DMS 273 (cell line): ENCODE measurements at regions not wholly inside any gene's neighbourhood (a gene's known extent, or its start where the extent isn't known, plus 50 kb on each side); places are given as distances from the start of the nearest gene placed in this dataset.
A peak's percentile ranks its signal among the peaks of the same experiment; 100 is the strongest.

Experiments used
- DNase-seq: peaks from one replicate; lab custom pipeline; 2025; ENCODE audit not compliant: unreplicated experiment; lab: John Stamatoyannopoulos, UW

GRCh38 chr10:31720546-31720945 is 208.1 kb downstream of the ARHGAP12 start:
- no peak for DNase-seq

DNA sequence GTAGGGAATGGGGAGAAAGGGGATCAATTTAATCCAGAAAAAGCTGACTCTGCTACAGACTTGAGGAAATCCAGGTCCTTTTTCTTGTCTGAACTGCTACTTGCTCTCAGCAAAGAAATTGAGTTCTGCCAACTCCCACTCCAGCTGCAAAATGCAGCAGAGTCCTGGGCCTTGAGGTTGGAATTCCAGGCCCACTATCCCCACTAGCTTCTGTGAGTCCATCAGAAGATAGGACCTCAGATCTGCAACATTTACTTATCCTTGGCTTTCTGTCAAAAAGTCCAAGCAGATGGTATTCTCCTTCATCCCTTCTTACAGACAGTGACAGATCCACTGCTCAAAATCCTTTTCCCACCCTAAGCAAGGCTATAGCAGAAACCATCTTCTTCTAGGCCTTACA is 219.2 kb downstream of the ARHGAP12 start:
- DNase-seq = peak; percentile 52

- DNase-seq = peak; percentile 75
These were observed 219.6 kb downstream of the ARHGAP12 start for GRCh38 chr10:31709028-31709427.

DNA sequence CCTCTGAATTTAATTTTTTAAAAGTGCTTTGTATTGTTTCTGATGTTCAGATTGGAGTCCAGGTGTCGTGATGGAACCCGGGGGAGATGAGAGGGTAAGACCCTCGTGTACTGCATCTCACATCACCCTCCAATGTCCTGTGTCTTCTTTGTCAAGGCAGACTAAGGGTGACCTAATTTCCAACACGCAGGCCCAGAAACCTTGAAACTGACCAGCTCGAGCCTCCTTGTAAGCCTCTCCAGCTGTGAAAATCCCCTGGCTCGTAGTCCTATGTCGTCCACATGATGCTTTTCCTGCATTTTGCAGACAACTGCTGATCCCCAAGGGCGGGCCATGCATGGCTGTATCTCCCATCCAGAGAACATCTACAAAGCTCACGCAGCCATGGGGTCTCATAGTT is 220.2 kb downstream of the ARHGAP12 start:
- DNase-seq = peak; percentile 70

DNA sequence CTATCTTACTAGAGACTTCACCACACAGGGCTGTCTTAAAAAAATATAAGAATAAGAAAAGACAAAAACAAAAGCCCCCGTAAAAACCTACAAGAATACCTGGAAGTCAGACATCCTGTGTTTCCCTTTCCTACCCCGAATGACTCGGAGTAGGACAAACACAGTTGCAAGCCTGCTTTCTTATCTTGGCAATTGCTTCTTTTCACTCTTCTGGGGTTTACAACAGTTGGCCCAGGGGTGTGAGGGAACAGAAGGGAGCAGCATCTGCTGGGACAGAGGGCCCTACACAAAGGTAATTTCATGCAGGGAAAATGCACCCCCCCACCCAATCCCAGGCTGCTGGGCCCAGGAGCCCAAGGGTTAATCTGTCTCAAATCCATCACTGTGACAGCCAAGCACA is 220.6 kb downstream of the ARHGAP12 start:
- peak; percentile 93 for DNase-seq

- peak; percentile 64 for DNase-seq
These were observed 221.3 kb downstream of the ARHGAP12 start for GRCh38 chr10:31707093-31708039.

DNA sequence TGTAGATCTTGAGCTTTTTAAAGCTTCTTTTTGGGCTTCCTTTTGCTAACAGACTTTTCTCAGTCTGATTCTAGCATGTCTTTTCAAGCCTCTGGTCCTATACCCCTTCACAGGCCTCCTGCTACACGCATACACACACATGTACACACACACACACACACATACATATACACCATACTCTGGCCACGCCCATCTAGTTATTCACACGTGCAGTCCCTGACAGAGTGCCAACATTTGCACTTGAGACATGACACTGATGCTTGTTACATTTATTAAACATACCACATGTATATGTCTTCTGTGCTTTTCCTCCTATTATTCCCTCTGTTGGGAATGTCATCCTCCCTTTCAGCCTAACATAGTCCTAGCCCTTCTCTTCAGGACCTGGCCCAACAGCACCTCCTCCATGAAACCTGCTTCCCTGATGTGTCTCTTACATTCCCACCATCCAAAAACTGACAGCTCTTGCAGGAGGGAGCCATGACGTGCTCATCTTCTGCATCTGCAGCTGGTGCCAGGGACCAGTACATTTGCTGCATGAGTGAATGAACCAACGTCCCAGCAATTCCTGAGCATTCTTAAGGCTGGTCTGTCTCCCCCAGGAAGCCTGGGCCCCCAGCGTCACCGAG is 222.1 kb downstream of the ARHGAP12 start:
- no peak for DNase-seq

- no peak for DNase-seq
These were observed 223.5 kb downstream of the ARHGAP12 start for GRCh38 chr10:31705136-31705535.

- DNase-seq = no peak
These were observed 224.4 kb downstream of the ARHGAP12 start for GRCh38 chr10:31704195-31704594.

DNA sequence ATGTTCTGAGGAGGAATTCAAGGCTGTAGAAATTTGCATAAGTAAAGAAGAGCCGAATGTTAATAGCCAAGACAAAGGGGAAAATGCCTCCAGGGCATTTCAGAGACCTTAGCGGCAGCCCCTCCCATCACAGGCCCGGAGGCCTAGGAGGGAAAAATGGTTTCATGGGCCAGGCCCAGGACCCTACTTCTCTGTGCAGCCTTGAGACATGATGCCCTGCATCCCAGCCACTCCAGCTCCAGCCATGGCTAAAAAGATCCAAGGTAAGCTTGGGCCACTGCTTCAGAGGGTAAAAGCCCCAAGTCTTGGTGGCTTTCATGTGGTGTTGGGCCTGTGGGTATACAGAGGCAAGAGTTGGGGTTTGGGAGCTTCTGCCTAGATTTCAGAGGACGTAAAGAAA is 225.7 kb downstream of the ARHGAP12 start:
- DNase-seq = no peak

- no peak for DNase-seq
These were observed 226.6 kb downstream of the ARHGAP12 start for GRCh38 chr10:31702005-31702404.

GRCh38 chr10:31701546-31701945 is 227.1 kb downstream of the ARHGAP12 start:
- DNase-seq = no peak

DNA sequence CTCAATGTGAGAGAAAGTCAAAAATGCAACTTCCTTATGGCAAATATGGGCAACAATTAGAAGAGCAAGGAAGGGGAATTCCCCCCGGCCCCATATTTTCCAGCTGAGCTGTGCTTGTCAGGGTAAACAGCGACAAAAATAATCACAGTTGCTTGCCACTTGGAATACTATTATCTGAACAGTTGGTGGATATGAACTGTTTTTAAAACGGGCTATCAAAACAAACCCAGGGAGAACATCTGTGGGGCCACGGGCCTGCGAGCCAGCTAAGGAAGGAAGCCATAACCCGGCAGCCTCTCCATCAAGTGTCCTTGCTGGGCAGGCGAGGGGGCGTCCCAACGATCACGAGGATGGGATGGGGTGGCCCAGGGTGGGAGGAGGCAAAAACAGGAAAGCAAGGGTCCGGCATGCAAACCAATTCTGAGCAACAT is 228.4 kb downstream of the ARHGAP12 start:
- peak; percentile 80 for DNase-seq

GRCh38 chr10:31698181-31698830 is 230.3 kb downstream of the ARHGAP12 start:
- DNase-seq = peak; percentile 70

DNA sequence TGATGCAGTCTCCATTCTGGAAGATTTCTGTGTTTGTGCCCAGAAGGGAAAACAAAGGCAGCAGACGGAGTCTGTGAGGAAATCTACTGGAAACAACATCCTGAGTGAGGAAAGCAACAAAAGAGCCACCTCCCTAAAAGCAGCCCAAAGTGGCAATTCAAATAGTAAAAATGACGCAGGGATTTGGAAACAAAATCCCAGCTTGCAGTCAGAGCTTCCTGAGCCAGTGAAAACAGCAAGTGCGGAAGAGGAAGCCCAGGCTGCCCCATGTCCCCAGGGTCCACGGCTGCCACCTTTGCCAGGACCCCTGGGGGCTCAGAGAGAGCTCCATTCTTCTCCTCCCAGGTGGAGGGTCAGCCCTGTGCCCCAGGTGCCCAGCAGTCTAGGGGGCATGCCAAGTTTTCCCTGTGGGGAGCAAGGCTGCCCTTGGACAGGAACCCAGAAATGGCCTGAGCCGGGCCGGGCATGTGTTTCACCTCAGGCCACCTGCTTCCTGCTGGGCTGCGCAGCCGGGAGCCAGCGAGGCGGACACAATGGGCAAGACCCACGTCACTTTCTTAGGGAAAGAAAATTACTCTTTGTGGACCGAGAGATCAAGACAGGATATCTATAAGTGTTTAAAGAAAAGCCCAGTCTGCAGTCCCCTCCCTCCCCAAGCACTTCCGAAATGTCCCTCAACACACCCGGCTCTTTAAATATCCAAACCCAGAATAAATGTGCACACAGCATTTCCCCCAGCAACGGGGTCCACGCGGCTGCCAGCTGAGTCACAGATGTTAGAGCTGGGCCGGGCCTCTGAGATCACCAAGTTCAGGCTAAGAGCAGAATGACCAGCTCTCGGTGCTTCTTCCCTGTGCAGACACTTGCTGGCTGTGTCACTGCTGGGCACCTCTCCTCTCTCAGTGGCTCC is 231.1 kb downstream of the ARHGAP12 start:
- peak; percentile 77 for DNase-seq

GRCh38 chr10:31694929-31695837 is 233.4 kb downstream of the ARHGAP12 start:
- DNase-seq = peak; percentile 58

DNA sequence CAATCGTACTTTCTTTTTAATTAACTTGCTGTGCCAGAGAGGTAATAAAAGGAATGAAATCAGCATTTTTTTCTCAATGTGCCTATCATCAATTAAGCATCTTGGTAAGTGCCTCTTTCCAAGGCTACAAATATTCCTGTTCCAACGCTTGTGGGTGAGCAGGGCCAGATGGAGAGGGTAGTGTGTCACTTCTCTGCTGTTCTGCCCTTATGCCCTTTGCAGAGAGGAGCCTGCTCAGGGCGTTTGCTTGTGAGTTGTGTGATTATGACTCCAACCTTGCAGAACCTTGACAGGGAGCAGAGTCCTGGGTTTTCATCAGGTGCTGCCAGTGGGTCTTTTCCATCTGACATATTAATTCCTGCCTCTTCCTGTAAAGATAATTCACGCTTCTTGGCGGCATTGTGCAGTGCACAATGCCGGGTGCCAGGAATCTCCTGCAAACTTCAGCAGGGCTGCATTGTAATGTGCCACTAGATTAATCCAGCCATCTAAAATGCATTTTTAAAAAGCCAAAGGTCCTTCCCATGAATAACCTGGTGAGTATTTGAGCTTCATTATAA is 234.4 kb downstream of the ARHGAP12 start:
- DNase-seq = peak; percentile 80

GRCh38 chr10:31693491-31693890 is 235.1 kb downstream of the ARHGAP12 start:
- peak; percentile 83 for DNase-seq

GRCh38 chr10:31689233-31689632 is 239.4 kb downstream of the ARHGAP12 start:
- DNase-seq = no peak
